ENCODE measurements at regions not wholly inside any gene's neighbourhood (a gene's known extent, or its start where the extent isn't known, plus 50 kb on each side); places are given as distances from the start of the nearest gene placed in this dataset.

DNA sequence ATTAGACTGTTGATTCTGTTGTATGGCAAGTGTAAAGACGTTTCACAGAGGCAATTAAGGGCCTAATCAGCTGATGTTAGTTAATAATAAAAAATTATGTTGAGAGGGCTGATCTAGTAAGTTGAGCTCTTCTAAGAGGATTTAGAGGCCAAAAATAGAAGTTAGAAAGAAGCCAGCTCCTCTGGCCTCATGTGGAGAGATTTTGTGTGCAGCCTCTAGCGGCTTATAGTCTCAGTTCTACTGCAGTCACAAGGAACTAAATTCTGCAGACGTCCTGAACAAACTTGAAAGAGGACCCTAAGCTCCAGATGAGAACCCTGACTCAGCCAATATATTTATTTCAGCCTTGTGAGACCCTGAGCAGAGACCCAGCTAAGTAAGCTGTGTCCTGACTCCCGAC, 498.6 kb downstream of the BTBD3 start:
- H3K27me3 ChIP-seq: no peaks in the 10 kb centered on the region
- intact Hi-C loops (cut with DNase I): no loop called here
- H3K4me1 ChIP-seq: no peaks in the 10 kb centered on the region
- H3K27ac ChIP-seq: no peak overlapping the region
- H3K4me3 ChIP-seq: no peak overlapping the region
- WGBS, 2 donors: 74 to 77% methylated on average over 4 of the region's 4 CpGs
- DNase-seq (no peak), ATAC-seq (no peak)
- H3K9me3 ChIP-seq: no peaks in the 10 kb centered on the region
- TF ChIP-seq, protein P1, sequence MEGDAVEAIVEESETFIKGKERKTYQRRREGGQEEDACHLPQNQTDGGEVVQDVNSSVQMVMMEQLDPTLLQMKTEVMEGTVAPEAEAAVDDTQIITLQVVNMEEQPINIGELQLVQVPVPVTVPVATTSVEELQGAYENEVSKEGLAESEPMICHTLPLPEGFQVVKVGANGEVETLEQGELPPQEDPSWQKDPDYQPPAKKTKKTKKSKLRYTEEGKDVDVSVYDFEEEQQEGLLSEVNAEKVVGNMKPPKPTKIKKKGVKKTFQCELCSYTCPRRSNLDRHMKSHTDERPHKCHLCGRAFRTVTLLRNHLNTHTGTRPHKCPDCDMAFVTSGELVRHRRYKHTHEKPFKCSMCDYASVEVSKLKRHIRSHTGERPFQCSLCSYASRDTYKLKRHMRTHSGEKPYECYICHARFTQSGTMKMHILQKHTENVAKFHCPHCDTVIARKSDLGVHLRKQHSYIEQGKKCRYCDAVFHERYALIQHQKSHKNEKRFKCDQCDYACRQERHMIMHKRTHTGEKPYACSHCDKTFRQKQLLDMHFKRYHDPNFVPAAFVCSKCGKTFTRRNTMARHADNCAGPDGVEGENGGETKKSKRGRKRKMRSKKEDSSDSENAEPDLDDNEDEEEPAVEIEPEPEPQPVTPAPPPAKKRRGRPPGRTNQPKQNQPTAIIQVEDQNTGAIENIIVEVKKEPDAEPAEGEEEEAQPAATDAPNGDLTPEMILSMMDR (IDR thresholded peaks at IDR 0.05): no peak
- H3K36me3 ChIP-seq: no peaks in the 10 kb centered on the region

DNA sequence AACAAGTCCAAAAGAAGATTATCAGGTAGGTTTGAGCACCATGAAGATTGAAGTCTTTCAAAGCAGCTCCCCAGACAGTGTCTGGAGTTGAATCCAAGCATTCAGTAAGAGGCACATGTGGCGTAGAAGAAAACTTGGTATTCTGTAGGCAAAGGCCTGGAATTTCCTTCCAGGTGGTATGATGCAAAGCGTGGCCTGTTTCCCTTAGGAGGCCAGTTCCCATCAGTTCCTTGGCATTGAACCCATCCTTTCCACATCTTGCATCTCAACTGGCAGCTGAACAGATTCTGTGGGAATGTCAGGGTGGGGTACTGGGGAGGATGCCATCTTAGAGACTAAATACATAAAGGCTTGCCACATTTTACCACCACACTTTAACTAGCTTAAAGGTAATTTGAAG, 516.0 kb downstream of the BTBD3 start:
- no peak overlapping the region for H3K27ac ChIP-seq
- ATAC-seq (no peak), DNase-seq (no peak)
- no peaks in the 10 kb centered on the region for H3K36me3 ChIP-seq
- no peaks in the 10 kb centered on the region for H3K9me3 ChIP-seq
- intact Hi-C loops (cut with DNase I): no loop called here
- no peak overlapping the region for H3K4me3 ChIP-seq
- TF ChIP-seq, protein P1 (IDR thresholded peaks at IDR 0.05): no peak
- H3K27me3 ChIP-seq: no peaks in the 10 kb centered on the region
- 89 to 95% methylated on average over 2 of the region's 2 CpGs for WGBS, 2 donors
- H3K4me1 ChIP-seq: no peaks in the 10 kb centered on the region

DNA sequence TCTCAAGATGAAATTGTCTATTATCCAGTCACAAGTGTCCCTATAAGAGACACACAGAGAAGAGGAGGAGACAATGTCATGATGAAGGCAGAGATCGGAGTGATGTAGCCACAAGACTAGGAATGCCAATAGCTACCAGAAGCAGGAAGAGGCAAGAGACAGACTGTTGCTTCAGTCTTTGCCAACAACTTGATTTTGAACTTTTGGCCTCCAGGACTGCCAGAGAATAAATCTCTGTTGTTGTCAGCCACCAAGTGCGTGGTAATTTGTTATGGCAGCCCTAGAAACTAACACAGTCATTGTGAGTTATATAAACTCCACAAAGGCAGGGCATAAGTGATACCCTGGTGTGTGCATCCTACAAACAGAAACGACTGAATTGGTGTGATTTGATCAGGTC, 517.0 kb downstream of the BTBD3 start:
- intact Hi-C loops (cut with DNase I): no loop called here
- H3K36me3 ChIP-seq: no peaks in the 10 kb centered on the region
- no peaks in the 10 kb centered on the region for H3K4me1 ChIP-seq
- WGBS, 2 donors: 70 to 72% methylated on average over 3 of the region's 3 CpGs
- TF ChIP-seq, protein P1 (IDR thresholded peaks at IDR 0.05): no peak
- no peak for ATAC-seq
- H3K27me3 ChIP-seq: no peaks in the 10 kb centered on the region
- peaks cover 0 to 5% (median 0%) of the 10 kb centered on the region in 11 donors for H3K9me3 ChIP-seq
- no peak overlapping the region for H3K27ac ChIP-seq
- H3K4me3 ChIP-seq: no peak overlapping the region
- DNase-seq: no peak

DNA sequence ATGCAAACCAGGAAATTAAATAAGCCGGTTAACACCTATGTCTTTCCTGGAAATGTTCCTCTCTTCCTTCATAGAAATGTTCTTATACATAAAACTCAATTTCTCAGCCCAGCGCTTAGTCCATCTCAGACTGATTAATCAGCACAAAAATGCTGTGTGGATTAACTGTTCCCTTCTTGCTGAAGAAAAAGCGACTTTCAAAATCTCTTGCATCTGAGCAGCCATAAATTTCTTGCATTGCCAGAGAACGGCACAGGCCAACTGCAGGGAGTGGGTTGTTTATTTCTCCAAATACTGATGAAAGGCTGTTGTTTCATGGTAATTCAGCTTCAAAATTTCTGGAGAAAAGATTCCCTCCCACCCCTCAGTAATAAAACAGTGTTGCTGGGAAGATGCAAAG, 517.6 kb downstream of the BTBD3 start:
- 86% methylated on average over 4 of the region's 4 CpGs for WGBS, 2 donors
- Histone ChIP-seq H3K36me3 (no peaks in the 10 kb centered on the region), H3K4me1 (no peaks in the 10 kb centered on the region), H3K27ac (no peak overlapping the region), H3K9me3 (peaks cover 0 to 8% (median 0%) of the 10 kb centered on the region in 11 donors), H3K27me3 (no peaks in the 10 kb centered on the region), H3K4me3 (no peak overlapping the region)
- TF ChIP-seq, protein P1 (IDR thresholded peaks at IDR 0.05): no peak
- intact Hi-C loops (cut with DNase I): no loop called here
- DNase-seq: no peak
- ATAC-seq: no peak

Measured in heart right ventricle (tissue), 16 donors.